ENCODE measurements at regions not wholly inside any gene's neighbourhood (a gene's known extent, or its start where the extent isn't known, plus 50 kb on each side); places are given as distances from the start of the nearest gene placed in this dataset.

GRCh38 chr4:151568966-151569365, 160.0 kb downstream of the FHIP1A start:
- no peaks in the 10 kb centered on the region for H3K36me3 ChIP-seq
- peaks cover 0 to 5% (median 0%) of the 10 kb centered on the region in 7 donors for H3K27me3 ChIP-seq (replicated peaks in 1 of 7)
- H3K4me1 ChIP-seq = peaks cover 0 to 7% (median 0%) of the 10 kb centered on the region in 6 donors
- no peak for DNase-seq
- H3K9me3 ChIP-seq = no peaks in the 10 kb centered on the region
- H3K27ac ChIP-seq = no peak overlapping the region
- WGBS, 5 donors = 89 to 96% (median 94%) methylated on average over 5 of the region's 5 CpGs
- no peak overlapping the region for H3K4me3 ChIP-seq
- TF ChIP-seq CTCF (IDR thresholded peaks at IDR 0.05 in 8 of 11, conservative IDR thresholded peaks at IDR 0.05 in 3 of 11) = no peak
- TF ChIP-seq POLR2A (IDR thresholded peaks at IDR 0.05) = no peak
- no peak for TF ChIP-seq POLR2AphosphoS5 (IDR thresholded peaks at IDR 0.05)
- intact Hi-C loops (cut with DNase I; ENCODE audit: low total_unique reads) = no loop called here

GRCh38 chr4:151569650-151570049, 160.7 kb downstream of the FHIP1A start:
- Histone ChIP-seq H3K36me3 (no peaks in the 10 kb centered on the region), H3K4me1 (peaks cover 0 to 9% (median 0%) of the 10 kb centered on the region in 6 donors), H3K4me3 (no peak overlapping the region), H3K27me3 (replicated peaks in 1 of 7) (peaks cover 0 to 5% (median 0%) of the 10 kb centered on the region in 7 donors), H3K9me3 (no peaks in the 10 kb centered on the region), H3K27ac (no peak overlapping the region)
- intact Hi-C loops (cut with DNase I; ENCODE audit: low total_unique reads) = no loop called here
- TF ChIP-seq POLR2AphosphoS5 (IDR thresholded peaks at IDR 0.05) = no peak
- TF ChIP-seq CTCF (IDR thresholded peaks at IDR 0.05 in 8 of 11, conservative IDR thresholded peaks at IDR 0.05 in 3 of 11) = no peak
- TF ChIP-seq POLR2A (IDR thresholded peaks at IDR 0.05) = no peak
- no peak for DNase-seq

- Histone ChIP-seq H3K4me3 (no peak overlapping the region), H3K27ac (peak overlapping the region in 7 of 8 donors; percentile 28 to 79 (median 54)), H3K27me3 (replicated peaks in 1 of 7) (no peaks in the 10 kb centered on the region)
Observed at GRCh38 chr4:151573474-151573873, 164.5 kb downstream of the FHIP1A start.

GRCh38 chr4:151573945-151574344, 165.0 kb downstream of the FHIP1A start:
- Histone ChIP-seq H3K36me3 (no peaks in the 10 kb centered on the region), H3K9me3 (no peaks in the 10 kb centered on the region), H3K27ac (peak overlapping the region in 7 of 8 donors; percentile 28 to 79 (median 54)), H3K4me1 (peaks cover 0 to 9% (median 0%) of the 10 kb centered on the region in 6 donors), H3K4me3 (no peak overlapping the region), H3K27me3 (replicated peaks in 1 of 7) (no peaks in the 10 kb centered on the region)
- WGBS, 5 donors = 77 to 95% (median 79%) methylated on average over 1 of the region's 1 CpG
- TF ChIP-seq POLR2AphosphoS5 (IDR thresholded peaks at IDR 0.05) (peak in 1 of 3 donors; percentile 64), CTCF (IDR thresholded peaks at IDR 0.05 in 8 of 11, conservative IDR thresholded peaks at IDR 0.05 in 3 of 11) (no peak)
- intact Hi-C loops (cut with DNase I; ENCODE audit: low total_unique reads) = no loop called here
- peak; percentile 61 for DNase-seq

More at GRCh38 chr4:151573474-151573873, 164.5 kb downstream of the FHIP1A start:
- DNase-seq = no peak
- Histone ChIP-seq H3K9me3 (no peaks in the 10 kb centered on the region), H3K4me1 (peaks cover 0 to 9% (median 0%) of the 10 kb centered on the region in 6 donors), H3K36me3 (no peaks in the 10 kb centered on the region)
- no peak for TF ChIP-seq POLR2A (IDR thresholded peaks at IDR 0.05)
- no peak for TF ChIP-seq POLR2AphosphoS5 (IDR thresholded peaks at IDR 0.05)
- TF ChIP-seq CTCF (IDR thresholded peaks at IDR 0.05 in 8 of 11, conservative IDR thresholded peaks at IDR 0.05 in 3 of 11) = no peak
- intact Hi-C loops (cut with DNase I; ENCODE audit: low total_unique reads) = no loop called here
- WGBS, 5 donors = 72 to 88% (median 79%) methylated on average over 2 of the region's 2 CpGs
